ENCODE measurements at regions not wholly inside any gene's neighbourhood (a gene's known extent, or its start where the extent isn't known, plus 50 kb on each side); places are given as distances from the start of the nearest gene placed in this dataset.

- Histone ChIP-seq H3K4me3 (no peak overlapping the region), H3K27me3 (no peaks in the 10 kb centered on the region), H3K4me1 (no peaks in the 10 kb centered on the region), H3K36me3 (no peaks in the 10 kb centered on the region), H3K9me3 (no peaks in the 10 kb centered on the region), H3K27ac (no peak overlapping the region)
- no peak for DNase-seq (ENCODE audit: low spot score in 2 of 2)
- intact Hi-C loops (cut with DNase I; ENCODE audit: low total_unique reads) = no loop called here
- TF ChIP-seq POLR2AphosphoS5 (IDR thresholded peaks at IDR 0.05) = no peak
Measured at GRCh38 chr21:24705201-24705600, 902.1 kb downstream of the MRPL39 start.

DNA sequence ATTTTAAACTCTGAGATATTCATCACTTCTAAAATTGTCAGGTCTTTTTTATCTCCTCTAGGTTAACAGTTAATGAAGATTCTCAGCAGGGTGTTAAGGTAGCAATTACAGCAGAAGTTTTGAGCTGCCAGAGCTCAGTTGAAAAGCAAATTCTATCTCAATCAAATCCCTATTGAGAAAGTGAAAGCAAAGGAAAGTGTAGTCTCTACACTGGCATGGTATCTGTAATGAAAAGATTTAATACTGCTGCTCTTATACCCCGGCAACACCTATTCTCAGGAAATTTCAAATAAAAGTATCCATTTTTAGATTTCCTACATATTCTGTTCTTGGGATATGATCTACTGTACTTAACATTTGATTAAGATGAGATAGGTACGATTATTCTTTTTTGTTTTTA lies 913.5 kb downstream of the MRPL39 start:
- H3K27me3 ChIP-seq = no peaks in the 10 kb centered on the region
- intact Hi-C loops (cut with DNase I; ENCODE audit: low total_unique reads) = no loop called here
- H3K9me3 ChIP-seq = no peaks in the 10 kb centered on the region
- TF ChIP-seq, protein P1, sequence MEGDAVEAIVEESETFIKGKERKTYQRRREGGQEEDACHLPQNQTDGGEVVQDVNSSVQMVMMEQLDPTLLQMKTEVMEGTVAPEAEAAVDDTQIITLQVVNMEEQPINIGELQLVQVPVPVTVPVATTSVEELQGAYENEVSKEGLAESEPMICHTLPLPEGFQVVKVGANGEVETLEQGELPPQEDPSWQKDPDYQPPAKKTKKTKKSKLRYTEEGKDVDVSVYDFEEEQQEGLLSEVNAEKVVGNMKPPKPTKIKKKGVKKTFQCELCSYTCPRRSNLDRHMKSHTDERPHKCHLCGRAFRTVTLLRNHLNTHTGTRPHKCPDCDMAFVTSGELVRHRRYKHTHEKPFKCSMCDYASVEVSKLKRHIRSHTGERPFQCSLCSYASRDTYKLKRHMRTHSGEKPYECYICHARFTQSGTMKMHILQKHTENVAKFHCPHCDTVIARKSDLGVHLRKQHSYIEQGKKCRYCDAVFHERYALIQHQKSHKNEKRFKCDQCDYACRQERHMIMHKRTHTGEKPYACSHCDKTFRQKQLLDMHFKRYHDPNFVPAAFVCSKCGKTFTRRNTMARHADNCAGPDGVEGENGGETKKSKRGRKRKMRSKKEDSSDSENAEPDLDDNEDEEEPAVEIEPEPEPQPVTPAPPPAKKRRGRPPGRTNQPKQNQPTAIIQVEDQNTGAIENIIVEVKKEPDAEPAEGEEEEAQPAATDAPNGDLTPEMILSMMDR (IDR thresholded peaks at IDR 0.05) = no peak
- no peak for DNase-seq (ENCODE audit: low spot score in 2 of 2)
- H3K4me1 ChIP-seq = no peaks in the 10 kb centered on the region
- H3K36me3 ChIP-seq = no peaks in the 10 kb centered on the region
- no peak overlapping the region for H3K27ac ChIP-seq
- no peak overlapping the region for H3K4me3 ChIP-seq

GRCh38 chr21:24681456-24681855 lies 925.8 kb downstream of the MRPL39 start:
- H3K36me3 ChIP-seq = no peaks in the 10 kb centered on the region
- H3K9me3 ChIP-seq = no peaks in the 10 kb centered on the region
- no peaks in the 10 kb centered on the region for H3K27me3 ChIP-seq
- intact Hi-C loops (cut with DNase I; ENCODE audit: low total_unique reads) = no loop called here
- no peak overlapping the region for H3K27ac ChIP-seq
- no peak overlapping the region for H3K4me3 ChIP-seq
- no peaks in the 10 kb centered on the region for H3K4me1 ChIP-seq
- TF ChIP-seq, protein P1 (IDR thresholded peaks at IDR 0.05) = no peak
- no peak for TF ChIP-seq POLR2A (IDR thresholded peaks at IDR 0.05)
- no peak for TF ChIP-seq POLR2AphosphoS5 (IDR thresholded peaks at IDR 0.05)
- DNase-seq (ENCODE audit: low spot score in 2 of 2) = no peak

DNA sequence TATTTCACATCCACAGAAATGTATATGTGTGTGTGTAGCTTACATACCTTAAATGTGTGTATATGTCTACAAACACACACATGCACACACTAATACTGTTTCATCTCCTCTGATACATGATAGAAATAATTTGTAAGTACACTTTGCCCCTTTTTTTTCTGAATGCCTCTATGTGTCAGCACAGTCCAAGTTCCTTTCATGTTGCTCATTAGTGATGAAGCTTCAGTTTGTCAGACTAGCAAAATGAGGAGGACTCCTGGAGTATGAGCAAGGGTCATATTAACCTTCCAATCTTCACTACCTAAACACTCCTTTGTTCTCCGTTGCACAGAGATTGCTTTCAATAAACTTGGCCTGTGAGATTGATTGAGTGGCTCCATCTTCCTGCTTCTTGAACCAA lies 935.4 kb downstream of the MRPL39 start:
- TF ChIP-seq, protein P1 (IDR thresholded peaks at IDR 0.05) = no peak
- TF ChIP-seq POLR2A (IDR thresholded peaks at IDR 0.05) (no peak), POLR2AphosphoS5 (IDR thresholded peaks at IDR 0.05) (no peak)
- no peak for DNase-seq (ENCODE audit: low spot score in 2 of 2)
- H3K4me3 ChIP-seq = no peak overlapping the region
- no peaks in the 10 kb centered on the region for H3K27me3 ChIP-seq
- no peaks in the 10 kb centered on the region for H3K9me3 ChIP-seq
- intact Hi-C loops (cut with DNase I; ENCODE audit: low total_unique reads) = no loop called here
- H3K27ac ChIP-seq = no peak overlapping the region
- H3K4me1 ChIP-seq = no peaks in the 10 kb centered on the region
- no peaks in the 10 kb centered on the region for H3K36me3 ChIP-seq

- no peak overlapping the region for H3K27ac ChIP-seq
- H3K27me3 ChIP-seq = no peaks in the 10 kb centered on the region
- H3K36me3 ChIP-seq = no peaks in the 10 kb centered on the region
- no peaks in the 10 kb centered on the region for H3K9me3 ChIP-seq
- TF ChIP-seq POLR2AphosphoS5 (IDR thresholded peaks at IDR 0.05) (no peak), POLR2A (IDR thresholded peaks at IDR 0.05) (no peak)
- TF ChIP-seq, protein P1 (IDR thresholded peaks at IDR 0.05) = no peak
- no peaks in the 10 kb centered on the region for H3K4me1 ChIP-seq
- no peak for DNase-seq (ENCODE audit: low spot score in 2 of 2)
- H3K4me3 ChIP-seq = no peak overlapping the region
- intact Hi-C loops (cut with DNase I; ENCODE audit: low total_unique reads) = no loop called here
Measured at GRCh38 chr21:24658926-24659325, 948.4 kb downstream of the MRPL39 start.

- TF ChIP-seq POLR2AphosphoS5 (IDR thresholded peaks at IDR 0.05) = no peak
- no peak for TF ChIP-seq POLR2A (IDR thresholded peaks at IDR 0.05)
- TF ChIP-seq, protein P1 (IDR thresholded peaks at IDR 0.05) = no peak
- no peaks in the 10 kb centered on the region for H3K36me3 ChIP-seq
- no peaks in the 10 kb centered on the region for H3K9me3 ChIP-seq
- no peak for DNase-seq (ENCODE audit: low spot score in 2 of 2)
- no peak overlapping the region for H3K27ac ChIP-seq
- intact Hi-C loops (cut with DNase I; ENCODE audit: low total_unique reads) = no loop called here
- H3K4me1 ChIP-seq = no peaks in the 10 kb centered on the region
- H3K4me3 ChIP-seq = no peak overlapping the region
- H3K27me3 ChIP-seq = no peaks in the 10 kb centered on the region
Measured at GRCh38 chr21:24658026-24658425, 949.3 kb downstream of the MRPL39 start.
